ENCODE measurements at regions not wholly inside any gene's neighbourhood (a gene's known extent, or its start where the extent isn't known, plus 50 kb on each side); places are given as distances from the start of the nearest gene placed in this dataset.

DNA sequence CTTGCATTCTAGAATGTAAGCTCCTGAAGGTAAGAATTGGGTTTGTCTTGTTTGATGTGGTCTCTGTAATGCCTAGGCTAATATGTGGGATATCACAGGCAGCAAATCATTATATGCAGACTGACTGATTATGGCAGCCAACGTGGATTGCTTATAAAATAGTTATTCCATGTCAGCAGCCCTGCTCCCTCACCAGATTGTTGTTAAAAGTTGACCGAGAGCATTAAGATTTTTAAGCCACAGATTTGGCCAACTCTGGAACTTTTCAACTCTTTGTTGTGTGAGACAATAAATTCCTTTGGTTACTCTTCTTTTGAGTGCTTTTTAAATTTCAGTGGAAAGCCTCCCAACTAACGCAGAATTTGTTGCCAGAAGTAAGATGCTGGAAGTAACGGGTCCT is 92.6 kb upstream of the FAM216B start:
- no peak for TF ChIP-seq POLR2A (IDR thresholded peaks at IDR 0.05)
- TF ChIP-seq, protein P1, sequence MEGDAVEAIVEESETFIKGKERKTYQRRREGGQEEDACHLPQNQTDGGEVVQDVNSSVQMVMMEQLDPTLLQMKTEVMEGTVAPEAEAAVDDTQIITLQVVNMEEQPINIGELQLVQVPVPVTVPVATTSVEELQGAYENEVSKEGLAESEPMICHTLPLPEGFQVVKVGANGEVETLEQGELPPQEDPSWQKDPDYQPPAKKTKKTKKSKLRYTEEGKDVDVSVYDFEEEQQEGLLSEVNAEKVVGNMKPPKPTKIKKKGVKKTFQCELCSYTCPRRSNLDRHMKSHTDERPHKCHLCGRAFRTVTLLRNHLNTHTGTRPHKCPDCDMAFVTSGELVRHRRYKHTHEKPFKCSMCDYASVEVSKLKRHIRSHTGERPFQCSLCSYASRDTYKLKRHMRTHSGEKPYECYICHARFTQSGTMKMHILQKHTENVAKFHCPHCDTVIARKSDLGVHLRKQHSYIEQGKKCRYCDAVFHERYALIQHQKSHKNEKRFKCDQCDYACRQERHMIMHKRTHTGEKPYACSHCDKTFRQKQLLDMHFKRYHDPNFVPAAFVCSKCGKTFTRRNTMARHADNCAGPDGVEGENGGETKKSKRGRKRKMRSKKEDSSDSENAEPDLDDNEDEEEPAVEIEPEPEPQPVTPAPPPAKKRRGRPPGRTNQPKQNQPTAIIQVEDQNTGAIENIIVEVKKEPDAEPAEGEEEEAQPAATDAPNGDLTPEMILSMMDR (IDR thresholded peaks at IDR 0.05 in 4 of 5, conservative IDR thresholded peaks at IDR 0.05 in 1 of 5), result no peak

Measured in gastrocnemius medialis (tissue), 4 donors.